Activated CD8-positive, alpha-beta T cell treated with anti-CD3 and anti-CD28 coated beads for 36 hours (primary cell): ENCODE measurements at regions not wholly inside any gene's neighbourhood (a gene's known extent, or its start where the extent isn't known, plus 50 kb on each side); places are given as distances from the start of the nearest gene placed in this dataset.
"Not testable (repeated sequence)": the region's sequence is repeated elsewhere in the genome, so short reads cannot be mapped to it uniquely, and the experiment has no call there.

Experiments used
- ATAC-seq: fragments of 200-7000 bp; cut with Tn5 transposase; one replicate; pipeline ENCODE4 v1.10.0; 2021; ENCODE audit warnings: mild to moderate bottlenecking, moderate library complexity
- CTCF ChIA-PET: fragments of 350-600 bp; sonication (Branson Sonifier 250); formaldehyde crosslinking; loops from one replicate; lab custom pipeline; 2021; ENCODE audit warnings: antibody characterized with exemption; lab: Charles Lee
- POLR2A ChIA-PET: fragments of 350-600 bp; sonication (Branson Sonifier 250); formaldehyde crosslinking; loops from one replicate; lab custom pipeline; 2021; ENCODE audit warnings: antibody characterized with exemption; lab: Charles Lee
- DNase-seq: peaks from one replicate; pipeline ENCODE4 v3.0.0-alpha.2; 2020
- H3K27ac Mint-ChIP-seq: one replicate; pipeline ENCODE4 v1.8.0; 2021; ENCODE audit warnings: mild to moderate bottlenecking, mixed read lengths
- H3K27me3 Mint-ChIP-seq: one replicate; pipeline ENCODE4 v1.8.0; 2021; ENCODE audit warnings: mixed read lengths
- H3K36me3 Mint-ChIP-seq: one replicate; pipeline ENCODE4 v1.8.0; 2021; ENCODE audit warnings: low read depth, mixed read lengths
- H3K4me1 Mint-ChIP-seq: one replicate; pipeline ENCODE4 v1.8.0; 2021; ENCODE audit warnings: low read depth, mixed read lengths
- H3K4me3 Mint-ChIP-seq: one replicate; pipeline ENCODE4 v1.8.0; 2021; ENCODE audit warnings: mild to moderate bottlenecking, moderate library complexity, mixed read lengths
- H3K9me3 Mint-ChIP-seq: one replicate; pipeline ENCODE4 v1.8.0; 2021; ENCODE audit warnings: mixed read lengths
- intact Hi-C: fragments of 100-400 bp; cut with micrococcal nuclease; formaldehyde crosslinking; loops from one replicate; pipeline ENCODE4 v1.10.0; 2022
- TF ChIP-seq, protein P1 (sequence below): fragments of 200-600 bp; IDR thresholded peaks from one replicate; pipeline ENCODE4 v1.8.0; 2022; ENCODE audit warnings: antibody characterized with exemption, mild to moderate bottlenecking

DNA sequence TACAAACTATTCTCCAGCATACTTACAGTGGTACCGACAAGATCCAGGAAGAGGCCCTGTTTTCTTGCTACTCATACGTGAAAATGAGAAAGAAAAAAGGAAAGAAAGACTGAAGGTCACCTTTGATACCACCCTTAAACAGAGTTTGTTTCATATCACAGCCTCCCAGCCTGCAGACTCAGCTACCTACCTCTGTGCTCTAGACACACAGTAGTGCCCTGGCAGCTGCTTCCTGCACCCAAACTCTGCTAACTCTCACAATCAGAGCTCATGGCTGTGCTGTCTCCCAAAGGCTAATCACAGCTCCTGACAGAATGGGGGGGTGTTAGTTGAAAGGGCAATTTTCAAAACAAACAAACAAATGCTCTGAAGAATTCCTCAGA is 95.2 kb upstream of the OR4E1 start:
- intact Hi-C loops, result no loop called here
- no peaks in the 10 kb centered on the region for H3K4me1 Mint-ChIP-seq
- peaks cover 12% of the 10 kb centered on the region for H3K27me3 Mint-ChIP-seq
- ChIA-PET POLR2A (no interaction called here), CTCF (interaction anchor here (1.5 to 3.2 kb wide), 6 partner anchors 11 to 58 kb away, joined by 3 to 14 read pairs (median 9); no protein-coding TSS in a partner anchor)
- H3K4me3 Mint-ChIP-seq, result peak overlapping the region; percentile 48
- no peaks in the 10 kb centered on the region for H3K36me3 Mint-ChIP-seq
- ATAC-seq, result peak; percentile 64
- TF ChIP-seq, protein P1, sequence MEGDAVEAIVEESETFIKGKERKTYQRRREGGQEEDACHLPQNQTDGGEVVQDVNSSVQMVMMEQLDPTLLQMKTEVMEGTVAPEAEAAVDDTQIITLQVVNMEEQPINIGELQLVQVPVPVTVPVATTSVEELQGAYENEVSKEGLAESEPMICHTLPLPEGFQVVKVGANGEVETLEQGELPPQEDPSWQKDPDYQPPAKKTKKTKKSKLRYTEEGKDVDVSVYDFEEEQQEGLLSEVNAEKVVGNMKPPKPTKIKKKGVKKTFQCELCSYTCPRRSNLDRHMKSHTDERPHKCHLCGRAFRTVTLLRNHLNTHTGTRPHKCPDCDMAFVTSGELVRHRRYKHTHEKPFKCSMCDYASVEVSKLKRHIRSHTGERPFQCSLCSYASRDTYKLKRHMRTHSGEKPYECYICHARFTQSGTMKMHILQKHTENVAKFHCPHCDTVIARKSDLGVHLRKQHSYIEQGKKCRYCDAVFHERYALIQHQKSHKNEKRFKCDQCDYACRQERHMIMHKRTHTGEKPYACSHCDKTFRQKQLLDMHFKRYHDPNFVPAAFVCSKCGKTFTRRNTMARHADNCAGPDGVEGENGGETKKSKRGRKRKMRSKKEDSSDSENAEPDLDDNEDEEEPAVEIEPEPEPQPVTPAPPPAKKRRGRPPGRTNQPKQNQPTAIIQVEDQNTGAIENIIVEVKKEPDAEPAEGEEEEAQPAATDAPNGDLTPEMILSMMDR, result no peak
- peak; percentile 19 for DNase-seq
- peaks cover 3% of the 10 kb centered on the region for H3K9me3 Mint-ChIP-seq
- peak overlapping the region; percentile 54 for H3K27ac Mint-ChIP-seq

DNA sequence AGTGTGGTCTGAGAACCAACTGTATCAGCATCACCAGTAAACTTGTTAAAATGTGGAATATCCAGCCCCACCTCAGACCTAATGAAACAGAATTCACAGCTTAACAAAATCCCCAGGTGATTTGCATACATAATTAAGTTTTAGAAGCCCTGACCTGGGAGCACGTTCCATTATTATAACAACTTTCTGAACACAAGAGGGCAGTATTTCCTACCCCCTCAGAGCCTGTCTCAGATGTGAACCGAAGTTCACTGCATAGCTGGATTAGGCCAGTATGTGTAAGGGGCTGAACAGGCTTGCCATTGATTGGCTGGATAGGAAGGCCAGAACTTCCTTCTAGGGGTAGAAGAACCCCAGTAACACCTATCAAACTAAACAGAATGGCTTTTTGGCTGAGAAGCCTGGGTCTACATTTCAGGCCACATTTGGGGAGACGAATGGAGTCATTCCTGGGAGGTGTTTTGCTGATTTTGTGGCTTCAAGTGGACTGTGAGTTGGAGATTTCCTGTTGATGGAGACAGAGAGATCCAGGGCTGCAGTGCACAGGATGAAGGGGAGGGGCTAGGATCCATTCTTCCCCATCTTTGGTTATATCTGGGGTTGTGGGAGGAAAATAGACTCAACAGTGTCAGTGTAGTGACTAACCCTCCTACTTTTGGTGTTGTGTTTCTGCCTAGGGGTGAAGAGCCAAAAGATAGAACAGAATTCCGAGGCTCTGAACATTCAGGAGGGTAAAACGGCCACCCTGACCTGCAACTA is 94.7 kb upstream of the OR4E1 start:
- peak; percentile 91 for ATAC-seq
- Mint-ChIP-seq H3K27me3 (peaks cover 12% of the 10 kb centered on the region), H3K4me1 (no peaks in the 10 kb centered on the region), H3K27ac (peak overlapping the region; percentile 54), H3K36me3 (no peaks in the 10 kb centered on the region), H3K4me3 (peak overlapping the region; percentile 48), H3K9me3 (peaks cover 3% of the 10 kb centered on the region)
- POLR2A ChIA-PET, result no interaction called here
- TF ChIP-seq, protein P1, result peak; percentile 67
- CTCF ChIA-PET, result interaction anchor here (0.7 to 3.2 kb wide), 31 partner anchors 8 to 879 kb away, joined by 3 to 14 read pairs (median 5); no protein-coding TSS in a partner anchor
- DNase-seq, result peak; percentile 39
- intact Hi-C loops, result no loop called here

DNA sequence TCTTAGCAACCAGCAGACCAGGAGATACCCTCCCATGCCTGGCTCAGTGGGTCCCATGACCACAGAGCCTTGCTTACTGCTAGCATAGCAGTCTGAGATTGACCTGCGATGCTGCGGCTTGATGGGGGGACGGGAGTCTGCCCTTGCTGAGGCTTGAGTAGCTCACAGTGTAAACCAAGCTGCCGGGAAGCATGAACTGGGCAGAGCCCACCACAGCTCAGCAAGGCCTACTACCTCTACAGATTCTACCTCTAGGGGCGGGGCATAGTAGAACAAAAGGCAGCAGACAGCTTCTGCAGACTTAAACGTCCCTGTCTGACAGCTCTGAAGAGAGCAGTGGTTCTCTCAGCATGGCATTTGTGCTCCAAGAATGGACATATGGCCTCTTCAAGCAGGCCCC is 86.7 kb upstream of the OR4E1 start:
- H3K9me3 Mint-ChIP-seq, intact Hi-C loops, H3K4me1 Mint-ChIP-seq, H3K36me3 Mint-ChIP-seq, H3K4me3 Mint-ChIP-seq, DNase-seq, ATAC-seq, POLR2A ChIA-PET, CTCF ChIA-PET, H3K27ac Mint-ChIP-seq: not testable (repeated sequence)
- H3K27me3 Mint-ChIP-seq, result peaks cover 22% of the 10 kb centered on the region

DNA sequence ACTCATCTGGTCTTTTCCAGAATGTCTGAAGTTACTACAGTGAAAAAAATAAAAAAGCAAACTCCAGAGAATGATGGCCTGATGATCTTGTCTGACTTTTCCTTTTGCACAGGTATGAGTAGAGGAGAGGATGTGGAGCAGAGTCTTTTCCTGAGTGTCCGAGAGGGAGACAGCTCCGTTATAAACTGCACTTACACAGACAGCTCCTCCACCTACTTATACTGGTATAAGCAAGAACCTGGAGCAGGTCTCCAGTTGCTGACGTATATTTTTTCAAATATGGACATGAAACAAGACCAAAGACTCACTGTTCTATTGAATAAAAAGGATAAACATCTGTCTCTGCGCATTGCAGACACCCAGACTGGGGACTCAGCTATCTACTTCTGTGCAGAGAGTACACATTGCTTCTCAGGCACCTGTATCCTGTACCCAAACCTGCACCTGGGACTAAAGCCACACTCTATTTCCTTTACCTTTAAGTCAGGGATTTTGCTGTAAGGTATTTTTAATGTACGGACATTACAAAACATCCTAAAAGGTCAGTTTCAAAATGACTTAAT is 75.8 kb upstream of the OR4E1 start:
- H3K27me3 Mint-ChIP-seq, result peaks cover 8% of the 10 kb centered on the region
- no peak for DNase-seq
- intact Hi-C loops, result loop anchor here (10.0 kb wide), 1 partner anchor 805 kb away; no protein-coding TSS in a partner anchor
- peak; percentile 34 for ATAC-seq
- H3K9me3 Mint-ChIP-seq, result no peaks in the 10 kb centered on the region
- ChIA-PET CTCF (interaction anchor here (0.7 to 3.1 kb wide), 38 partner anchors 11 to 979 kb away, joined by 3 to 25 read pairs (median 4); no protein-coding TSS in a partner anchor), POLR2A (interaction anchor here (1.0 kb wide), 1 partner anchor 60 kb away, joined by 4 read pairs; no protein-coding TSS in a partner anchor)
- H3K36me3 Mint-ChIP-seq, result peaks cover 2% of the 10 kb centered on the region
- peak overlapping the region; percentile 9 for H3K27ac Mint-ChIP-seq
- TF ChIP-seq, protein P1, result no peak
- peak overlapping the region; percentile 51 for H3K4me3 Mint-ChIP-seq
- peaks cover 8% of the 10 kb centered on the region for H3K4me1 Mint-ChIP-seq

DNA sequence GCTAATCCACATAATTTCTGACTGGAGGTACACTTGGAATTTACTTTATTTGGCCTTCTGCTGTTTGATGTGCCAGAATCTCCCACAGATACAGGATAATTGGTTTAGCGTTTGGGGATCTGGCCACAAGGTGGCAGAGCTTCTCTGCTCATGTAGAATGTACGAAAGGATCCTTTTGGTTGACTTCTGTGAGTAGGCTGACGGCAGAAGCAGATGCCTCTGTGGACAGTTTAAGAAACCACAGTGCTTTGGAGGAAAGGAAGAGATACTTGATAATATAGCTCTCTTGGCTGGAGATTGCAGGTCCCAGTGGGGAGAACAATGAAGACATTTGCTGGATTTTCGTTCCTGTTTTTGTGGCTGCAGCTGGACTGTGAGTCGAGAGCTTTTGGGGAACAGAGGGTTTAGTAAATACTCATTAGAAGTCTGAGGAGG is 75.3 kb upstream of the OR4E1 start:
- peaks cover 8% of the 10 kb centered on the region for H3K27me3 Mint-ChIP-seq
- H3K9me3 Mint-ChIP-seq, result no peaks in the 10 kb centered on the region
- peaks cover 2% of the 10 kb centered on the region for H3K36me3 Mint-ChIP-seq
- ATAC-seq, result peak; percentile 87
- TF ChIP-seq, protein P1, result peak; percentile 73
- H3K4me3 Mint-ChIP-seq, result peak overlapping the region; percentile 51
- H3K27ac Mint-ChIP-seq, result peak overlapping the region; percentile 9
- POLR2A ChIA-PET, result interaction anchor here (1.0 kb wide), 1 partner anchor 61 kb away, joined by 4 read pairs; no protein-coding TSS in a partner anchor
- intact Hi-C loops, result loop anchor here (10.0 kb wide), 1 partner anchor 806 kb away; no protein-coding TSS in a partner anchor
- H3K4me1 Mint-ChIP-seq, result peaks cover 8% of the 10 kb centered on the region
- peak; percentile 81 for DNase-seq
- CTCF ChIA-PET, result interaction anchor here (0.7 to 3.1 kb wide), 40 partner anchors 10 to 980 kb away, joined by 3 to 25 read pairs (median 4); no protein-coding TSS in a partner anchor
